Adrenal gland (tissue), 9 donors: ENCODE measurements at regions not wholly inside any gene's neighbourhood (a gene's known extent, or its start where the extent isn't known, plus 50 kb on each side); places are given as distances from the start of the nearest gene placed in this dataset.

ENCODE experiments used
- DNase-seq, 7 donors: peaks; one replicate each; pipeline ENCODE4 v3.0.0-alpha.2; 2019 to 2020
- H3K27ac ChIP-seq, 5 donors: fragments of 200-600 bp; sonication (generic) in 4 of 5; 1 replicate in 3 of 5; 2 replicates in 2 of 5; pipeline versions ENCODE4 v1.5.1 to v1.8.0; 2016 to 2020; ENCODE audit warnings: mild to moderate bottlenecking in 1 of 5
- H3K27me3 ChIP-seq: fragments of 200-600 bp; 2 replicates; pipeline ENCODE4 v1.8.0; 2021
- H3K36me3 ChIP-seq, 2 donors: fragments of 200-600 bp; replicated peaks in 1 of 2; 1 replicate in 1 of 2; 2 replicates in 1 of 2; pipeline versions ENCODE4 v1.5.1 to v1.8.0; 2018 to 2022
- H3K4me1 ChIP-seq, 2 donors: fragments of 200-600 bp; replicated peaks in 1 of 2; 1 replicate in 1 of 2; 2 replicates in 1 of 2; pipeline versions ENCODE4 v1.5.1 to v1.8.0; 2018 to 2021
- H3K4me3 ChIP-seq, 4 donors: fragments of 200-600 bp; sonication (generic) in 3 of 4; one replicate each; pipeline ENCODE4 v1.5.1; 2016 to 2018
- H3K9me3 ChIP-seq, 3 donors: fragments of 200-600 bp; sonication (generic) in 1 of 3; replicated peaks in 1 of 3; 1 replicate in 2 of 3; 2 replicates in 1 of 3; pipeline versions ENCODE4 v1.5.1 to v1.8.0; 2016 to 2021
- POLR2A ChIP-seq, 2 donors: fragments of 450-650 bp; IDR thresholded peaks; one replicate each; pipeline ENCODE4 v1.6.1; 2017; ENCODE audit warnings: antibody characterized with exemption in 2 of 2, mild to moderate bottlenecking in 2 of 2, moderate library complexity in 1 of 2
- WGBS, 4 donors: extraction: QIAGEN DNeasy Blood & Tissue Kit in 2 of 4; methylation state at CpG; one replicate each; pipeline versions ENCODE4 v1.1.5 to v1.1.7; 2013 to 2017; 5-methylcytosine and 5-hydroxymethylcytosine counted together
- intact Hi-C, 2 donors: fragments of 100-400 bp; cut with DNase I; formaldehyde crosslinking; loops; one replicate each; pipeline versions ENCODE4 v1.14.1 to v1.15.0; 2022 to 2023
- TF ChIP-seq, protein P1 (sequence below), 6 experiments: fragments of 450-650 bp in 4 of 6; fragments of 200-600 bp in 2 of 6; sonication (generic) in 1 of 6; IDR thresholded peaks; 1 replicate in 5 of 6; 2 replicates in 1 of 6; pipeline versions ENCODE4 v1.5.1 to v1.8.0; 2016 to 2021; ENCODE audit warnings: antibody characterized with exemption in 6 of 6, mild to moderate bottlenecking in 2 of 6, moderate library complexity in 1 of 6
- donor health status: healthy with polysubstance abuse.
- donor health status: Bipolar disorder and iron deficiency.
- donor health status: DM: yes; HTN: yes; CAD: no.
- donor health status: DM: no; HTN: no; CAD: no.
- donor health status: DM: no; HTN: no; CAD: no.

DNA sequence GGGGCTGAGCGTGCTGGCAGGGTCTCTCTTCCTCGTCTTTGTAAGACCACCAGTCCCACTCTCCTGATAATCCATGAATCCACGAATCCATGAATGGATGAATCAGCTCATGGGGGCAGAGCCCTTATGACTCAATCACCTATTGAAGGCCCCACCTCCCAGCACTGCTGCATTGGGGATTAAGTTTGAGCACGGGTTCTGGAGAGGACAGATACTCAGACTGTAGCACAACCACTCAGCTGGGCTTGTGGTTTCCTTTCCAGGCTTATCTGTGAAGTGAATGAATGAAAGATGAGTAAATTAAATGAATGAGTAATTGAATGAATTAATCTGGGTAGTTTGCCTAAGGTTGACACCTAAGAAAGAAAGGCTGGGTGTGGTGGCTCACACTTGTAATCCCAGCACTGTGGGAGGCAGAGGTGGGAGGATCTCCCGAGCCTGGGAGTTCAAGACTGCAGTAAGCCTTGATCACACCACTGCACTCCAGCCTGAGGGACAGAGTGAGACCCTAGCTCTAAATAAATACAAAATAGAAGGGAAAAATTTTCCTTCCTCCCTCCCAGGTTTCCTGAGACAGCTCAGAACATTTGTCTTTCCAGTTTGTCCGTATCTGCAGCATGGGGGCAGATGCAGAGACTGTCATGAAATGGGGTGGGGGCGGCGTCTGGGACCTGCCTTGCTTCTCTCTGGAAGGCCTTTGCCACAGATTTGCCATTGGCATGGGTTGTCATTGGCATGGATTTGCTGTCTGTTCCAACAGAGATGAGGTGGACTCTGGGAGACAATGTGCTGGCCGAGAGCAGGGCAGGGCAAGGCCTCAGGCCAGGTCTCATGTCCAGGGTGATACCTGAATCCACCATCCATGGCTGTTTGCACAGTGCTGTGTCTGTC is 187.7 kb upstream of the C1orf174 start:
- no peaks in the 10 kb centered on the region for H3K9me3 ChIP-seq
- H3K36me3 ChIP-seq: no peaks in the 10 kb centered on the region
- no peak for DNase-seq
- H3K27ac ChIP-seq: no peak overlapping the region
- TF ChIP-seq POLR2A (IDR thresholded peaks at IDR 0.05): no peak
- TF ChIP-seq, protein P1, sequence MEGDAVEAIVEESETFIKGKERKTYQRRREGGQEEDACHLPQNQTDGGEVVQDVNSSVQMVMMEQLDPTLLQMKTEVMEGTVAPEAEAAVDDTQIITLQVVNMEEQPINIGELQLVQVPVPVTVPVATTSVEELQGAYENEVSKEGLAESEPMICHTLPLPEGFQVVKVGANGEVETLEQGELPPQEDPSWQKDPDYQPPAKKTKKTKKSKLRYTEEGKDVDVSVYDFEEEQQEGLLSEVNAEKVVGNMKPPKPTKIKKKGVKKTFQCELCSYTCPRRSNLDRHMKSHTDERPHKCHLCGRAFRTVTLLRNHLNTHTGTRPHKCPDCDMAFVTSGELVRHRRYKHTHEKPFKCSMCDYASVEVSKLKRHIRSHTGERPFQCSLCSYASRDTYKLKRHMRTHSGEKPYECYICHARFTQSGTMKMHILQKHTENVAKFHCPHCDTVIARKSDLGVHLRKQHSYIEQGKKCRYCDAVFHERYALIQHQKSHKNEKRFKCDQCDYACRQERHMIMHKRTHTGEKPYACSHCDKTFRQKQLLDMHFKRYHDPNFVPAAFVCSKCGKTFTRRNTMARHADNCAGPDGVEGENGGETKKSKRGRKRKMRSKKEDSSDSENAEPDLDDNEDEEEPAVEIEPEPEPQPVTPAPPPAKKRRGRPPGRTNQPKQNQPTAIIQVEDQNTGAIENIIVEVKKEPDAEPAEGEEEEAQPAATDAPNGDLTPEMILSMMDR (IDR thresholded peaks at IDR 0.05): no peak
- WGBS, 4 donors: 68 to 78% (median 70%) methylated on average over 9 of the region's 9 CpGs
- no peak overlapping the region for H3K4me3 ChIP-seq
- H3K4me1 ChIP-seq: no peaks in the 10 kb centered on the region
- no peaks in the 10 kb centered on the region for H3K27me3 ChIP-seq
- intact Hi-C loops: no loop called here

DNA sequence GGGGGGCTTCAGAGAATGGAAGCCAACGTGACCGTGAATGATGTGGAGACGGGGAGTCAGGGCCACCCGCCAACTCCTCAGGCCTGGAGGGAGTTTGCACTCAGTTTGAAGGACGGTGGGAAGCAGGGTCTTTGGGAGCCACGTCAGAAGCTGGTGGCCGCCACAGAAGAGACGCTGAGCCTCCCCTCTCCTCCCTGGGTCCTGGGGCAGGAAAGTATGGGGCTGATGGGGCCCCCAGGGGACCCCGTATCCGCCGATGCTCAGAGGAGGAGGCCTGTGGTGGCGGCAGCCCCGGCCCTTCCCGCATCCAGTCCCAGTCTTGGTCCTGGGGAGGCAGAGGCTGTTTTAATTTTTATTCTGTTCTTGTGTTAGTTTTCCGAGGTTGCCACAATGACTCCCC is 188.6 kb upstream of the C1orf174 start:
- TF ChIP-seq POLR2A (IDR thresholded peaks at IDR 0.05): no peak
- TF ChIP-seq, protein P1 (IDR thresholded peaks at IDR 0.05): no peak
- no peaks in the 10 kb centered on the region for H3K9me3 ChIP-seq
- WGBS, 4 donors: 82 to 90% (median 86%) methylated on average over 11 to 15 of the region's 15 CpGs
- H3K4me3 ChIP-seq: no peak overlapping the region
- no peak overlapping the region for H3K27ac ChIP-seq
- no peaks in the 10 kb centered on the region for H3K27me3 ChIP-seq
- no peak for DNase-seq
- no peaks in the 10 kb centered on the region for H3K4me1 ChIP-seq
- no peaks in the 10 kb centered on the region for H3K36me3 ChIP-seq
- intact Hi-C loops: no loop called here

GRCh38 chr1:4089421-4090175 is 189.5 kb upstream of the C1orf174 start:
- WGBS, 4 donors: 76 to 83% (median 81%) methylated on average over 12 to 15 of the region's 15 CpGs
- no peaks in the 10 kb centered on the region for H3K36me3 ChIP-seq
- intact Hi-C loops: no loop called here
- no peak overlapping the region for H3K4me3 ChIP-seq
- no peak for TF ChIP-seq POLR2A (IDR thresholded peaks at IDR 0.05)
- TF ChIP-seq, protein P1 (IDR thresholded peaks at IDR 0.05): no peak
- H3K4me1 ChIP-seq: no peaks in the 10 kb centered on the region
- DNase-seq: peak in 1 of 7 donors; percentile 21
- no peaks in the 10 kb centered on the region for H3K9me3 ChIP-seq
- no peaks in the 10 kb centered on the region for H3K27me3 ChIP-seq
- H3K27ac ChIP-seq: no peak overlapping the region

GRCh38 chr1:4090556-4090955 is 190.5 kb upstream of the C1orf174 start:
- TF ChIP-seq, protein P1 (IDR thresholded peaks at IDR 0.05): no peak
- TF ChIP-seq POLR2A (IDR thresholded peaks at IDR 0.05): no peak
- 68 to 100% (median 82%) methylated on average over 1 to 5 of the region's 5 CpGs for WGBS, 4 donors
- no peak for DNase-seq

More at GRCh38 chr1:4090556-4090955, 190.5 kb upstream of the C1orf174 start:
- H3K27ac ChIP-seq: no peak overlapping the region
- no peaks in the 10 kb centered on the region for H3K27me3 ChIP-seq
- intact Hi-C loops: no loop called here
- H3K9me3 ChIP-seq: no peaks in the 10 kb centered on the region
- H3K36me3 ChIP-seq: no peaks in the 10 kb centered on the region
- H3K4me3 ChIP-seq: no peak overlapping the region
- H3K4me1 ChIP-seq: no peaks in the 10 kb centered on the region
